ENCODE measurements at regions not wholly inside any gene's neighbourhood (a gene's known extent, or its start where the extent isn't known, plus 50 kb on each side); places are given as distances from the start of the nearest gene placed in this dataset.

DNA sequence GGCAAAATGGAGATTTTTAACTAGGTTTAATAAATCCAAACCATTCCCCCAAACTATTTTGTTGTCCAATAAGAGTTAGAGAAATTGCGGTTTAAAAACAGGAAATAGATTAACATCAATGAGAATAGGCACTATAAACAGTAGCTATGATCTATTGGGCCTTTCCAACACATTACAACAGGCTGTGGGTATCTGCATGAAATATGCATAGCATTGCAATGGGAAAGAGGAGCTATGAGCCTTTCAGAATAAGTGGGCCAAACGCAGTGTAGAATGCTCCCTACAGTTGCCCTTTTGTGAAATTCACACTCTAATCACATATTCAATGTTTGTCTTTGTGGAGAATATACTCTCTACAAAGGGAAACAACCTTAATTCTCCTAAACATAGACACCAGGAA lies 305.5 kb upstream of the PRMT6 start:
- in situ Hi-C loops (cut with MboI; ENCODE audit: low sequenced_read_pairs, unreplicated experiment): no loop called here
- TF ChIP-seq, protein P1, sequence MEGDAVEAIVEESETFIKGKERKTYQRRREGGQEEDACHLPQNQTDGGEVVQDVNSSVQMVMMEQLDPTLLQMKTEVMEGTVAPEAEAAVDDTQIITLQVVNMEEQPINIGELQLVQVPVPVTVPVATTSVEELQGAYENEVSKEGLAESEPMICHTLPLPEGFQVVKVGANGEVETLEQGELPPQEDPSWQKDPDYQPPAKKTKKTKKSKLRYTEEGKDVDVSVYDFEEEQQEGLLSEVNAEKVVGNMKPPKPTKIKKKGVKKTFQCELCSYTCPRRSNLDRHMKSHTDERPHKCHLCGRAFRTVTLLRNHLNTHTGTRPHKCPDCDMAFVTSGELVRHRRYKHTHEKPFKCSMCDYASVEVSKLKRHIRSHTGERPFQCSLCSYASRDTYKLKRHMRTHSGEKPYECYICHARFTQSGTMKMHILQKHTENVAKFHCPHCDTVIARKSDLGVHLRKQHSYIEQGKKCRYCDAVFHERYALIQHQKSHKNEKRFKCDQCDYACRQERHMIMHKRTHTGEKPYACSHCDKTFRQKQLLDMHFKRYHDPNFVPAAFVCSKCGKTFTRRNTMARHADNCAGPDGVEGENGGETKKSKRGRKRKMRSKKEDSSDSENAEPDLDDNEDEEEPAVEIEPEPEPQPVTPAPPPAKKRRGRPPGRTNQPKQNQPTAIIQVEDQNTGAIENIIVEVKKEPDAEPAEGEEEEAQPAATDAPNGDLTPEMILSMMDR (IDR thresholded peaks at IDR 0.05; ENCODE audit: borderline replicate concordance, control extremely low read depth, extremely low read depth, insufficient read depth, missing control alignments): no peak
- no peak for DNase-seq (ENCODE audit: low spot score)

- in situ Hi-C loops (cut with MboI; ENCODE audit: low sequenced_read_pairs, unreplicated experiment): no loop called here
- no peak for DNase-seq (ENCODE audit: low spot score)
- TF ChIP-seq, protein P1 (IDR thresholded peaks at IDR 0.05; ENCODE audit: borderline replicate concordance, control extremely low read depth, extremely low read depth, insufficient read depth, missing control alignments): no peak
These were observed 303.4 kb upstream of the PRMT6 start for GRCh38 chr1:106753066-106753465.

GRCh38 chr1:106754957-106755356 lies 301.5 kb upstream of the PRMT6 start:
- TF ChIP-seq, protein P1 (IDR thresholded peaks at IDR 0.05; ENCODE audit: borderline replicate concordance, control extremely low read depth, extremely low read depth, insufficient read depth, missing control alignments): no peak
- no peak for DNase-seq (ENCODE audit: low spot score)
- in situ Hi-C loops (cut with MboI; ENCODE audit: low sequenced_read_pairs, unreplicated experiment): no loop called here

GRCh38 chr1:106755682-106756406 lies 300.6 kb upstream of the PRMT6 start:
- in situ Hi-C loops (cut with MboI; ENCODE audit: low sequenced_read_pairs, unreplicated experiment): no loop called here
- TF ChIP-seq, protein P1 (IDR thresholded peaks at IDR 0.05; ENCODE audit: borderline replicate concordance, control extremely low read depth, extremely low read depth, insufficient read depth, missing control alignments): no peak
- no peak for DNase-seq (ENCODE audit: low spot score)

DNA sequence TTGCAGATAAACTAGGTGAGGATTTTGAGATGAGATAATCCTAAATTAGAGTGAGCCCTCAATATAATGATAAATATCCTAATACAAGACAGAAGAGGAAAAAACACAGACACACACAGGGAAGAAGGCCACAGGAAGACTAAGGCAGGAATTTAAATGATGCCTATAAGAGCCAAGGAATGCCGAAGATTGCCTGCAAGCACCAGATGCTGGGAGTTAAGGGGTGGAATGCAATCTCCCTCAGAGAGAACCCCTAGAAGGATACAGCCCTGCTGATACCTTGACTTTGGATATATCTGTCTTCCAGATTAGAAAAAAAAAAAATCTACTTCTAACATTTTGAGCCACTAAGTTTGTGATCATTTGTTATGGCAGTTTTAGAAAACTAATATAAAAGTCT lies 299.7 kb upstream of the PRMT6 start:
- no peak for DNase-seq (ENCODE audit: low spot score)
- in situ Hi-C loops (cut with MboI; ENCODE audit: low sequenced_read_pairs, unreplicated experiment): no loop called here
- TF ChIP-seq, protein P1 (IDR thresholded peaks at IDR 0.05; ENCODE audit: borderline replicate concordance, control extremely low read depth, extremely low read depth, insufficient read depth, missing control alignments): no peak

DNA sequence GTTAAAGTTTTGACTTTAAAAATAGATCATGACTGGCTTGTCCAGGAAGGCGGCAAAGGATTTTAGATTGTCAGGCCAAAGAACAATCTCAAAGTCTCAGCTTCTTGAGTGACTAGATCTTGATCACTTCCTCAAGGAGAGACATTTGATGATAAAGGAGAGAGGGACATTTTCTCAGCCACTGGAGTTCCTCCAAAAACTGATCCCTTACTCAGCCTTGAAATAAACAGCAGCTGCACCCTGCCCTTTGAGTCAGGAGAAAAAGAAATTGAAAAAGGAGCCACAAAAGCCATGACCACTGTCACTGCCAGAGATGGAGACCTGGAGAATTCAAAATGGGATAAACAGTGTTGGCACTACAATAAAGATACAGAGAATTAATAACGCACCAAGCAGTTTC lies 288.4 kb upstream of the PRMT6 start:
- in situ Hi-C loops (cut with MboI; ENCODE audit: low sequenced_read_pairs, unreplicated experiment): no loop called here
- DNase-seq (ENCODE audit: low spot score): no peak
- TF ChIP-seq, protein P1 (IDR thresholded peaks at IDR 0.05; ENCODE audit: borderline replicate concordance, control extremely low read depth, extremely low read depth, insufficient read depth, missing control alignments): no peak

All from GM13976 (cell line).